ENCODE measurements at regions not wholly inside any gene's neighbourhood (a gene's known extent, or its start where the extent isn't known, plus 50 kb on each side); places are given as distances from the start of the nearest gene placed in this dataset.
A peak's percentile ranks its signal among the peaks of the same experiment; 100 is the strongest.

- TF ChIP-seq, protein P1, sequence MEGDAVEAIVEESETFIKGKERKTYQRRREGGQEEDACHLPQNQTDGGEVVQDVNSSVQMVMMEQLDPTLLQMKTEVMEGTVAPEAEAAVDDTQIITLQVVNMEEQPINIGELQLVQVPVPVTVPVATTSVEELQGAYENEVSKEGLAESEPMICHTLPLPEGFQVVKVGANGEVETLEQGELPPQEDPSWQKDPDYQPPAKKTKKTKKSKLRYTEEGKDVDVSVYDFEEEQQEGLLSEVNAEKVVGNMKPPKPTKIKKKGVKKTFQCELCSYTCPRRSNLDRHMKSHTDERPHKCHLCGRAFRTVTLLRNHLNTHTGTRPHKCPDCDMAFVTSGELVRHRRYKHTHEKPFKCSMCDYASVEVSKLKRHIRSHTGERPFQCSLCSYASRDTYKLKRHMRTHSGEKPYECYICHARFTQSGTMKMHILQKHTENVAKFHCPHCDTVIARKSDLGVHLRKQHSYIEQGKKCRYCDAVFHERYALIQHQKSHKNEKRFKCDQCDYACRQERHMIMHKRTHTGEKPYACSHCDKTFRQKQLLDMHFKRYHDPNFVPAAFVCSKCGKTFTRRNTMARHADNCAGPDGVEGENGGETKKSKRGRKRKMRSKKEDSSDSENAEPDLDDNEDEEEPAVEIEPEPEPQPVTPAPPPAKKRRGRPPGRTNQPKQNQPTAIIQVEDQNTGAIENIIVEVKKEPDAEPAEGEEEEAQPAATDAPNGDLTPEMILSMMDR (IDR thresholded peaks at IDR 0.05; ENCODE audit: insufficient read depth, low read length, poor library complexity, severe bottlenecking), result peak; percentile 34
Observed at GRCh38 chr2:7567646-7568045, 650.4 kb downstream of the RNF144A start.

GRCh38 chr2:7570247-7570646 lies 653.0 kb downstream of the RNF144A start:
- H3K36me3 ChIP-seq (ENCODE audit: control insufficient read depth, insufficient read depth, low read length), result no peaks in the 10 kb centered on the region
- no peaks in the 10 kb centered on the region for H3K27me3 ChIP-seq (replicated peaks; ENCODE audit: control insufficient read depth, insufficient read depth, low read length)
- TF ChIP-seq, protein P1 (IDR thresholded peaks at IDR 0.05; ENCODE audit: insufficient read depth, low read length, poor library complexity, severe bottlenecking), result no peak
- no peak for DNase-seq (ENCODE audit: extremely low read depth, insufficient read length)
- H3K4me3 ChIP-seq (replicated peaks; ENCODE audit: low read depth, low read length), result no peak overlapping the region

More at GRCh38 chr2:7567646-7568045, 650.4 kb downstream of the RNF144A start:
- Histone ChIP-seq H3K4me3 (replicated peaks; ENCODE audit: low read depth, low read length) (no peak overlapping the region), H3K36me3 (ENCODE audit: control insufficient read depth, insufficient read depth, low read length) (no peaks in the 10 kb centered on the region), H3K27me3 (replicated peaks; ENCODE audit: control insufficient read depth, insufficient read depth, low read length) (no peaks in the 10 kb centered on the region)
- DNase-seq (ENCODE audit: extremely low read depth, insufficient read length), result peak; percentile 22

DNA sequence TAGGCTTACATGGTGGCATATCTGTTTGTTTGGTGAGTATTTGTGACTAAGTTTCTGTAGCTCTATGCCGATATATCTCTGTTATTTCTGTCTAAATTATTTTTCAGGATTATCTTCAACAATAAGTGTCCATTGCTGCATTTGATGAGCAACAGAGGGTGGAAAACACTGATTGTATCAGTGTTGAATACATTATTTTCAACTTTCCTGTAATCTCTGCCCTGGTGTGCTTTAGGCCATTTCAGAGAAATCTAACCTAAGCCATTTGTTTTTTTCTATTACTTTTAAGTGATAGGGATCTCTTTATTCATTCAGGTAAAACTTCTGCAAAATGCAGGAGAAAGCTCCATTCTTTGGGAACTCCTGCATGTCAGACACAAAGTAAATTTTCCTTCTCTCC lies 654.5 kb downstream of the RNF144A start:
- Histone ChIP-seq H3K36me3 (ENCODE audit: control insufficient read depth, insufficient read depth, low read length) (no peaks in the 10 kb centered on the region), H3K4me3 (replicated peaks; ENCODE audit: low read depth, low read length) (no peak overlapping the region), H3K27me3 (replicated peaks; ENCODE audit: control insufficient read depth, insufficient read depth, low read length) (no peaks in the 10 kb centered on the region)
- TF ChIP-seq, protein P1 (IDR thresholded peaks at IDR 0.05; ENCODE audit: insufficient read depth, low read length, poor library complexity, severe bottlenecking), result no peak
- no peak for DNase-seq (ENCODE audit: extremely low read depth, insufficient read length)

DNA sequence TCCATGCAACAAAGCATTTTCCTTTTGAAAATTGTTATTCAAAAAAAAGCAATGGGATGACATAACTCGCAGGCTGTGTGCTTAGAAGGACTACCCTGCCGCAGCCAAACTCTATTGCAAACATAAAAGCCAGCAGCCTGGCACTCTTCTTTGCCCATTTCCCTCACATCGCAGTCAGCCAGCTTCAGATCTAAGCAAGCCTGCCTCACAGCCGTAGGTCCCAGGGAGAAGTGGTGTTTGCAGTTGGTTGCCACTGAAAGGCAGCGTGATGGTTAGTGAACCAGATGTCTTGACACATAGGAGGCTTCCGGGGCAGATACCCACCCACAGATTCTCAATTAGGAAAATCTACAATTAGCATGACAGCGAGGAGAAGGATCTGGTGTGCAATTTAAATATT lies 655.2 kb downstream of the RNF144A start:
- Histone ChIP-seq H3K36me3 (ENCODE audit: control insufficient read depth, insufficient read depth, low read length) (no peaks in the 10 kb centered on the region), H3K4me3 (replicated peaks; ENCODE audit: low read depth, low read length) (no peak overlapping the region), H3K27me3 (replicated peaks; ENCODE audit: control insufficient read depth, insufficient read depth, low read length) (no peaks in the 10 kb centered on the region)
- TF ChIP-seq, protein P1 (IDR thresholded peaks at IDR 0.05; ENCODE audit: insufficient read depth, low read length, poor library complexity, severe bottlenecking), result no peak
- no peak for DNase-seq (ENCODE audit: extremely low read depth, insufficient read length)

GRCh38 chr2:7573166-7573825 lies 656.1 kb downstream of the RNF144A start:
- H3K27me3 ChIP-seq (replicated peaks; ENCODE audit: control insufficient read depth, insufficient read depth, low read length), result no peaks in the 10 kb centered on the region
- TF ChIP-seq, protein P1 (IDR thresholded peaks at IDR 0.05; ENCODE audit: insufficient read depth, low read length, poor library complexity, severe bottlenecking), result no peak
- H3K4me3 ChIP-seq (replicated peaks; ENCODE audit: low read depth, low read length), result no peak overlapping the region
- no peak for DNase-seq (ENCODE audit: extremely low read depth, insufficient read length)
- no peaks in the 10 kb centered on the region for H3K36me3 ChIP-seq (ENCODE audit: control insufficient read depth, insufficient read depth, low read length)

DNA sequence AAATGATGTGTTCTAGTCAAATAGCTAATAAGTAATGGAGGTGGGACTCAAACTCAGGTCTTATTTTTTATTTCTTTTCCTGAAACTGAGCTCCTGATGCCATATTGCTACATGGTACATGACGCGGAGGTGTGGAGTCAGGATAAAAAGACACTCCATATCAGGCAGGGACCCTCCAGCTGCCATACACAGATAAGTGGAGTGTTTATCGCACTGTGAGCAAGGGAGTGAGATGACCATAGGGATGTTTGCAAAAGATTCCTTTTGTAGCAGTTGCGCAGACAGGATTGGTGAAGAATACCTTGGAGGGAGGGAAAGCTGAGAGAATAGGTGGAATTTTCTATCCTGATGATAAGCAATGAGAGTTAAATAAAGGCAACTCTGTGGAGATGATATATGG lies 657.2 kb downstream of the RNF144A start:
- no peak for DNase-seq (ENCODE audit: extremely low read depth, insufficient read length)
- TF ChIP-seq, protein P1 (IDR thresholded peaks at IDR 0.05; ENCODE audit: insufficient read depth, low read length, poor library complexity, severe bottlenecking), result no peak
- Histone ChIP-seq H3K4me3 (replicated peaks; ENCODE audit: low read depth, low read length) (no peak overlapping the region), H3K27me3 (replicated peaks; ENCODE audit: control insufficient read depth, insufficient read depth, low read length) (no peaks in the 10 kb centered on the region), H3K36me3 (ENCODE audit: control insufficient read depth, insufficient read depth, low read length) (no peaks in the 10 kb centered on the region)
